ENCODE measurements at regions not wholly inside any gene's neighbourhood (a gene's known extent, or its start where the extent isn't known, plus 50 kb on each side); places are given as distances from the start of the nearest gene placed in this dataset.

DNA sequence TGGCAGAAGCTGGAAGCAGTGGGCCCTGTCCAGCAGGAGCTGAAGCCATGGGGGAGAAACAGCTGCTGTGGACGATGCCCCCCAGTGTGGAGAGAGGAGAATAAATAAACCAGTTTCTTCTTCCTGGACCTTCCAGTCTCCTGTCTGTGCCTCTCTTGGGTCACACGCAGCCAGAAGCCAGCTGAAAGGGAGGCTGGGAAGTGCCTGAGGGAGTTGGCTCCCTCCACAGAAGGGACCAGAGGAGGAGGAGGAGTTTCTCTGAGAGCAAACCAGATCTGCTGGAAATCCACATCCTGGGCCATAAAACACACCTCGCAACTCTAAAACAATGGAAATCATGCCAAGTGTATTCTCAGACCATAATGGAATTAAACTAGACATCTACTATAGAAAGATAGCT is 577.0 kb downstream of the CDH26 start:
- TF ChIP-seq ZFP3 (CRISPR knock-in tag; IDR thresholded peaks at IDR 0.05): no peak
- TF ChIP-seq TCF4 (CRISPR knock-in tag; IDR thresholded peaks at IDR 0.05; ENCODE audit: borderline replicate concordance): no peak
- TF ChIP-seq PPARA (CRISPR knock-in tag; IDR thresholded peaks at IDR 0.05; ENCODE audit: borderline replicate concordance): no peak
- TF ChIP-seq TOX (CRISPR knock-in tag; IDR thresholded peaks at IDR 0.05; ENCODE audit: borderline replicate concordance): no peak
- TF ChIP-seq RARB (CRISPR knock-in tag; IDR thresholded peaks at IDR 0.05): no peak
